Neural progenitor cell (in vitro differentiated cells): ENCODE measurements at regions not wholly inside any gene's neighbourhood (a gene's known extent, or its start where the extent isn't known, plus 50 kb on each side); places are given as distances from the start of the nearest gene placed in this dataset.

ENCODE experiments used
- EZH2 ChIP-seq: fragments of 200-600 bp; sonication (generic); IDR thresholded peaks from 2 replicates; pipeline ENCODE4 v1.6.1; 2017; ENCODE audit warnings: antibody characterized with exemption, mild to moderate bottlenecking, moderate library complexity
- EZH2phosphoT487 ChIP-seq: fragments of 200-600 bp; sonication (generic); IDR thresholded peaks from 2 replicates; pipeline ENCODE4 v1.6.1; 2017; ENCODE audit warnings: antibody characterized with exemption
- TF ChIP-seq, protein P1 (sequence below): fragments of 200-600 bp; sonication (generic); IDR thresholded peaks from 2 replicates; pipeline ENCODE4 v1.5.1; 2017; ENCODE audit warnings: antibody characterized with exemption, mild to moderate bottlenecking

DNA sequence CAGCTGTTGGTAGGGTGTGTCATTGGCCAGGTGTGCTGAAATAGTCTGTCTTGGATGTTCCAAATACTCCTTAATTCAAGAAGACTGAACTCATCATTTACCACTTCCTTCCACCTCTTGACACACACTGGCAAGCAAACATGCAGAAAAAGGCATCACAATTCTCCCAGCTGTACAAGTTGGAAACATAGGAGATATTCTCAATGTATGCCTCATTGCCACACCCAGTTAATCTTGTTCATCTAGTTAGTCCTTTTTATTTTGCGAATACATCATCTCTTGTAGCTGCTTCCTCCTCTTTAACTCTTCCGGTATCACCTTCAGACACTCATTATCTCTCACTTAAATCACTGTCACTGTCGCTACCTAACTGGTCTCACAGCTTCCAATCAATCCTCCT, 75.1 kb upstream of the GOT2 start:
- TF ChIP-seq, protein P1, sequence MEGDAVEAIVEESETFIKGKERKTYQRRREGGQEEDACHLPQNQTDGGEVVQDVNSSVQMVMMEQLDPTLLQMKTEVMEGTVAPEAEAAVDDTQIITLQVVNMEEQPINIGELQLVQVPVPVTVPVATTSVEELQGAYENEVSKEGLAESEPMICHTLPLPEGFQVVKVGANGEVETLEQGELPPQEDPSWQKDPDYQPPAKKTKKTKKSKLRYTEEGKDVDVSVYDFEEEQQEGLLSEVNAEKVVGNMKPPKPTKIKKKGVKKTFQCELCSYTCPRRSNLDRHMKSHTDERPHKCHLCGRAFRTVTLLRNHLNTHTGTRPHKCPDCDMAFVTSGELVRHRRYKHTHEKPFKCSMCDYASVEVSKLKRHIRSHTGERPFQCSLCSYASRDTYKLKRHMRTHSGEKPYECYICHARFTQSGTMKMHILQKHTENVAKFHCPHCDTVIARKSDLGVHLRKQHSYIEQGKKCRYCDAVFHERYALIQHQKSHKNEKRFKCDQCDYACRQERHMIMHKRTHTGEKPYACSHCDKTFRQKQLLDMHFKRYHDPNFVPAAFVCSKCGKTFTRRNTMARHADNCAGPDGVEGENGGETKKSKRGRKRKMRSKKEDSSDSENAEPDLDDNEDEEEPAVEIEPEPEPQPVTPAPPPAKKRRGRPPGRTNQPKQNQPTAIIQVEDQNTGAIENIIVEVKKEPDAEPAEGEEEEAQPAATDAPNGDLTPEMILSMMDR, result no peak
- TF ChIP-seq EZH2phosphoT487 (no peak), EZH2 (no peak)
